ENCODE measurements at regions not wholly inside any gene's neighbourhood (a gene's known extent, or its start where the extent isn't known, plus 50 kb on each side); places are given as distances from the start of the nearest gene placed in this dataset.

DNA sequence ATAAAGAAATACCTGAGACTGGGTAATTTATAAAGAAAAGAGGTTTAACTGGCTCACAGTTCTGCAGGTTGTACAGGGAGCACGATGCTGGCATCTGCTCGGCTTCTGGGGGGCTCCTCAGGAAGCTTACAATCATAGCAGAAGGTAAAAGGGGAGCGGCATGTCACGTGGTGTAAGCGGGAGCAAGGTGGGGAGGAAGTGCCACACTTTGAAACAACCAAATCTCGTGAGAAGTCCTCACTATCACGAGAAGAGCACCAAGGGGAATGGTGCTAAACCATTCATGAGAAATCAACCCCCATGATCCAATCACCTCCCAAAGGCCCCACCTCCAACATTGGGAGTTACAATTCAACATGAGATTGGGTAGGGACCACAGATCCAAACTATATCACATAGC is 67.7 kb downstream of the AKR1B1 start:
- DNase-seq (ENCODE audit: low read depth) = no peak

GRCh38 chr7:134388336-134389019 is 70.4 kb downstream of the AKR1B1 start:
- no peak for DNase-seq (ENCODE audit: low read depth)

DNA sequence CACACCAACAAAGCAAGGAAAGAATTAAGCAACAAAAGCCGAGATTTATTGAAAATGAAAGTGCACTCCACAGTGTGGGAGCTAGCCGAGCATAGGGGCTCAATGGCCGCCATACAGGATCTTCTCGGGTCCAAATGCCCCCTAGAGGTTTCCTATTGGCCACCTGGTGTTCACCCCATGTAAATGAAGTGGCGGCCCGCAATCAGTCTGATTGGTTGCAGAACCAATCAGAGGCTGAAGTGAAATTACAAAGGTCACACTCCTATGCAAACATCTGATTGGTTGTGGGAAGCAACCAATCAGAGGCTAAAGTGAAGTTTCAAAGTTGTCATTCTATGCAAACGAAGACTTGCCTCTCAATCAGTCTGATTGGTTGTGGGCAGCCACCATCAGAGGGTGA is 61.8 kb upstream of the SLC35B4 start:
- no peak for DNase-seq (ENCODE audit: low read depth)

DNA sequence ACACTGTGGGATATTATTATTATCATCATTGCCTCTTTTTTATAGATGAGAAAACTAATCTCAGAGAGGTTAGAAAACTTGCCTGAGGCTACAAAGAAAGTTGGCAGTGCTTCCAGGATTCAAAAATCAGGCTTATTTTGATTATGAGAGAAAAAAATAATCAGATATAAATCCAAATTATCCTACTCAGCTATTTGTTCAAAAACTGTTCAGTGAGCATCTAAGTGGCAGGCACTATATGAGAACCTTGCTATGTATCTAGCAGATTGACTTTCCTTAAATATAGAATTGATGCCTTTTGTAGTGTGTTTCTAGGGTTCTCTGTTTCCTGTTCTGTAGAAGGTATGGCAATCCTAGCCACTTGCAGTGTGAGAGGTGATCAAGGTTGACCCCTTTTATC is 60.0 kb upstream of the SLC35B4 start:
- DNase-seq (ENCODE audit: low read depth) = no peak

GRCh38 chr7:134375206-134375605 is 58.5 kb upstream of the SLC35B4 start:
- no peak for DNase-seq (ENCODE audit: low read depth)

- DNase-seq (ENCODE audit: low read depth) = no peak
Observed at GRCh38 chr7:134374791-134375190, 58.1 kb upstream of the SLC35B4 start.

DNA sequence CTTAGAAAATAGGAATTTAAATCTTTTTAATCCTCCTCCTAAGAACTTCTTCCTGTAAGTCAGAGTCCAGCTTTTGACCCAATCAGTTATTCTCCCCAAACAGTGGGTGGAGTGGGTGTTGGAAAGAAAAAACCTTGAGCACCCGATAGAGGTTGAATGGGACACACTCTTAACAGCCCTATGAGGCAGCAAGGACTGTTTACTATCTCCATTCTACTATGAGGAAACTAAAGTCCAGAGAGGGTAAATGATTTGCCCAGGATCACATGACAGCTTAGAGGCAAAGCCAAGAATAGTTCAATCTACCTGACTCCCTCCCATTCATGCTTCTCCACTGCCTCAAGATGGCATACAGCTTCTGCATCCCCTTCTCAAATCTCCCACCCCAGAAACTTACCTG is 57.6 kb upstream of the SLC35B4 start:
- no peak for DNase-seq (ENCODE audit: low read depth)

- no peak for DNase-seq (ENCODE audit: low read depth)
Observed at GRCh38 chr7:134372858-134373257, 56.1 kb upstream of the SLC35B4 start.

DNA sequence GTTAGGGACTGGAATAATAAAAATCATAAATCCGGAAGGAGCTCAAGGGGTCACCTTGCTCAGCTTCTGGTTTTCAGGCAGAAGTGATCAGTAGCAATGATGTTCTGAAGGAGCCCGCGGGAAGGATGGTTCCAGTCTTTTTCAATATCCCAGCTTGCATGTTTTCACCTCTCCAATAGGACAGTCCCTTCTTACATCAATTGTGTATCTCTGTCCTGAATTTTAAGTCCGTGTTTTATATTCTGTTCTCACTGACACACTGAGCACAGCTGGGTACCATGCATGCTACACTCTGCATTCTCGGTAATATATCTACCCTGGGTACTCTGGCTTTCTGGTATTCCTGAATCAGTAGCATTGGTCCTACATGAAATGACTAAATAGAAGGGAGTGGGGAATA is 55.2 kb upstream of the SLC35B4 start:
- DNase-seq (ENCODE audit: low read depth) = no peak

- no peak for DNase-seq (ENCODE audit: low read depth)
Observed at GRCh38 chr7:134371536-134371935, 54.8 kb upstream of the SLC35B4 start.

GRCh38 chr7:134370135-134370534 is 53.4 kb upstream of the SLC35B4 start:
- DNase-seq (ENCODE audit: low read depth) = no peak

GRCh38 chr7:134368851-134369544 is 52.3 kb upstream of the SLC35B4 start:
- DNase-seq (ENCODE audit: low read depth) = peak; percentile 60

GRCh38 chr7:134367956-134368749 is 51.4 kb upstream of the SLC35B4 start:
- DNase-seq (ENCODE audit: low read depth) = no peak
